Smooth muscle cell (in vitro differentiated cells): ENCODE measurements at regions not wholly inside any gene's neighbourhood (a gene's known extent, or its start where the extent isn't known, plus 50 kb on each side); places are given as distances from the start of the nearest gene placed in this dataset.
A peak's percentile ranks its signal among the peaks of the same experiment; 100 is the strongest.

Experiments used
- DNase-seq: peaks from one replicate; lab custom pipeline; 2025; ENCODE audit not compliant: unreplicated experiment; lab: John Stamatoyannopoulos, UW
- H2AFZ ChIP-seq: fragments of 200-600 bp; sonication (generic); 2 replicates; pipeline ENCODE4 v1.6.0; 2016; ENCODE audit warnings: antibody characterized with exemption, low read depth, mild to moderate bottlenecking
- H3F3A ChIP-seq: fragments of 200-600 bp; sonication (generic); 2 replicates; pipeline ENCODE4 v1.6.0; 2017; ENCODE audit warnings: antibody characterized with exemption, low read depth
- H3K27ac ChIP-seq: fragments of 200-600 bp; sonication (generic); 2 replicates; pipeline ENCODE4 v1.5.1; 2016; ENCODE audit warnings: low read depth, mild to moderate bottlenecking
- H3K27me3 ChIP-seq: fragments of 200-600 bp; sonication (generic); 2 replicates; pipeline ENCODE4 v1.6.1; 2016; ENCODE audit warnings: low read depth, mild to moderate bottlenecking
- H3K36me3 ChIP-seq: fragments of 200-600 bp; sonication (generic); 2 replicates; pipeline ENCODE4 v1.5.1; 2016; ENCODE audit warnings: low read depth
- H3K4me1 ChIP-seq: fragments of 200-600 bp; sonication (generic); 2 replicates; pipeline ENCODE4 v1.5.1; 2016; ENCODE audit warnings: low read depth
- H3K4me2 ChIP-seq: fragments of 200-600 bp; sonication (generic); 2 replicates; pipeline ENCODE4 v1.6.0; 2016; ENCODE audit warnings: mild to moderate bottlenecking
- H3K4me3 ChIP-seq: fragments of 200-600 bp; sonication (generic); 2 replicates; pipeline ENCODE4 v1.5.1; 2016; ENCODE audit warnings: mild to moderate bottlenecking
- H3K79me2 ChIP-seq: fragments of 200-600 bp; sonication (generic); 2 replicates; pipeline ENCODE4 v1.6.0; 2016; ENCODE audit warnings: low read depth, mild to moderate bottlenecking
- H3K9ac ChIP-seq: fragments of 200-600 bp; sonication (generic); 2 replicates; pipeline ENCODE4 v1.6.0; 2016; ENCODE audit warnings: low read depth
- H3K9me3 ChIP-seq: fragments of 200-600 bp; sonication (generic); replicated peaks from 2 replicates; pipeline ENCODE4 v1.5.1; 2016; ENCODE audit warnings: low read depth
- H4K20me1 ChIP-seq: fragments of 200-600 bp; sonication (generic); 2 replicates; pipeline ENCODE4 v1.6.0; 2016; ENCODE audit warnings: low read depth
- CTCF ChIP-seq: fragments of 200-600 bp; sonication (generic); IDR thresholded peaks from 2 replicates; pipeline ENCODE4 v1.5.1; 2017; ENCODE audit warnings: borderline replicate concordance, mild to moderate bottlenecking, antibody characterized with exemption; ENCODE audit not compliant: insufficient read depth, poor library complexity, severe bottlenecking
- WGBS: methylation state at CpG from one replicate; pipeline ENCODE4 v1.1.7; 2016; ENCODE audit warnings: low lambda C conversion rate; 5-methylcytosine and 5-hydroxymethylcytosine counted together

DNA sequence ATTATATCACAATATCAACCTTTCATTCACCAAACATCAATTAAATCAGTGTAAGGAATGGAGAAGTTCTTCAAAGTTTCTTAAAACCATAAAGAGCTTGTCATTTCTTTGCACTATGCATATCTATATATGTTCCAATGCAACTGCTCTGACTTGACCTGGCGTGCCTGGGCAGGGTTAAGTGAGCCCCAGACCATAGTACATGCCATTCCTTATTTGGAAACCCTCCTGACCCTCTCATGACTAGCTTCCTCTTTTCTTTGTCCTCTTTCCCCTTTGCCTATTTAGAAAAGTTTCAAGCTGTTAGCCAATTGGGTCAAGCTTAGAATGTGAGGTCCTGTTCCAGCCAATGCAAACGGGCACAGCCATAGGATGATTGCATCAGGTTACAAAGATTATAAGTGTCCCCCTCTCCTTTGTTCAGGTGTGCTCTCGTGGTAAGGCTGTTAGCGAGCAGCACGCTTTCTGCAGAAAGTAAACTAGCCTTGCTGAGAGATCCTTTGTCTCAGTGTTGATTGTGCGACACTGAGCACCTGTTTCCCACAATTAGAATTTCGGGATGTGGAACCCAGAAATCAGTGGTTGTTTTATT, 78.2 kb upstream of the UXS1 start:
- no peaks in the 10 kb centered on the region for H3K9me3 ChIP-seq
- no peaks in the 10 kb centered on the region for H3K27me3 ChIP-seq
- no peaks in the 10 kb centered on the region for H4K20me1 ChIP-seq
- H3K79me2 ChIP-seq: no peaks in the 10 kb centered on the region
- WGBS: 65% methylated on average over 7 of the region's 7 CpGs
- no peak overlapping the region for H3K4me3 ChIP-seq
- peaks cover 12% of the 10 kb centered on the region for H3K4me1 ChIP-seq
- H3K9ac ChIP-seq: no peak overlapping the region
- no peak for DNase-seq
- no peak for TF ChIP-seq CTCF
- no peaks in the 10 kb centered on the region for H3K36me3 ChIP-seq
- H3K4me2 ChIP-seq: peak overlapping the region; percentile 23
- H2AFZ ChIP-seq: no peak overlapping the region
- H3F3A ChIP-seq: no peaks in the 10 kb centered on the region
- H3K27ac ChIP-seq: no peak overlapping the region

- no peak overlapping the region for H3K9ac ChIP-seq
- no peaks in the 10 kb centered on the region for H3F3A ChIP-seq
- H3K27me3 ChIP-seq: no peaks in the 10 kb centered on the region
- H2AFZ ChIP-seq: no peak overlapping the region
- WGBS: 95% methylated on average over 9 of the region's 9 CpGs
- no peaks in the 10 kb centered on the region for H3K36me3 ChIP-seq
- no peak for TF ChIP-seq CTCF
- H3K27ac ChIP-seq: no peak overlapping the region
- peaks cover 12% of the 10 kb centered on the region for H3K4me1 ChIP-seq
- H3K79me2 ChIP-seq: no peaks in the 10 kb centered on the region
- H3K4me3 ChIP-seq: no peak overlapping the region
- no peaks in the 10 kb centered on the region for H4K20me1 ChIP-seq
- H3K4me2 ChIP-seq: no peak overlapping the region
- DNase-seq: no peak
- H3K9me3 ChIP-seq: no peaks in the 10 kb centered on the region
Observed at GRCh38 chr2:106270471-106270891, 76.4 kb upstream of the UXS1 start.

GRCh38 chr2:106269591-106270291, 75.6 kb upstream of the UXS1 start:
- Histone ChIP-seq H3K79me2 (no peaks in the 10 kb centered on the region), H3K27me3 (no peaks in the 10 kb centered on the region), H2AFZ (no peak overlapping the region), H4K20me1 (no peaks in the 10 kb centered on the region), H3K4me1 (peaks cover 12% of the 10 kb centered on the region), H3F3A (no peaks in the 10 kb centered on the region), H3K9me3 (no peaks in the 10 kb centered on the region), H3K4me3 (no peak overlapping the region), H3K9ac (no peak overlapping the region), H3K4me2 (no peak overlapping the region), H3K36me3 (no peaks in the 10 kb centered on the region), H3K27ac (no peak overlapping the region)
- WGBS: 93% methylated on average over 41 of the region's 44 CpGs
- DNase-seq: no peak
- TF ChIP-seq CTCF: no peak

- Histone ChIP-seq H3K4me1 (peaks cover 12% of the 10 kb centered on the region), H3F3A (no peaks in the 10 kb centered on the region), H3K27ac (no peak overlapping the region), H3K79me2 (no peaks in the 10 kb centered on the region), H3K36me3 (no peaks in the 10 kb centered on the region), H3K9me3 (no peaks in the 10 kb centered on the region), H3K4me2 (no peak overlapping the region), H4K20me1 (no peaks in the 10 kb centered on the region), H3K9ac (no peak overlapping the region), H3K4me3 (no peak overlapping the region), H2AFZ (no peak overlapping the region), H3K27me3 (no peaks in the 10 kb centered on the region)
- no peak for TF ChIP-seq CTCF
- DNase-seq: no peak
- WGBS: 77% methylated on average over 4 of the region's 4 CpGs
Observed at GRCh38 chr2:106267997-106268396, 73.9 kb upstream of the UXS1 start.
